Chondrocyte (in vitro differentiated cells): ENCODE measurements at regions not wholly inside any gene's neighbourhood (a gene's known extent, or its start where the extent isn't known, plus 50 kb on each side); places are given as distances from the start of the nearest gene placed in this dataset.

Experiments
- DNase-seq: peaks from one replicate; pipeline ENCODE4 v3.0.0; 2021; ENCODE audit warnings: mixed read lengths, low spot score
- H3K27ac Mint-ChIP-seq: one replicate; pipeline ENCODE4 v1.8.0; 2021; ENCODE audit warnings: mild to moderate bottlenecking, moderate library complexity, mixed read lengths; ENCODE audit not compliant: unreplicated experiment
- H3K27me3 Mint-ChIP-seq: 2 replicates; pipeline ENCODE4 v1.8.0; 2021; ENCODE audit warnings: low read depth, mixed read lengths
- H3K36me3 Mint-ChIP-seq: 2 replicates; pipeline ENCODE4 v1.8.0; 2021; ENCODE audit warnings: low read depth, mixed read lengths
- H3K4me1 Mint-ChIP-seq: 2 replicates; pipeline ENCODE4 v1.8.0; 2021; ENCODE audit warnings: low read depth, mild to moderate bottlenecking, mixed read lengths
- H3K4me3 Mint-ChIP-seq: one replicate; pipeline ENCODE4 v1.8.0; 2021; ENCODE audit warnings: mild to moderate bottlenecking, moderate library complexity, mixed read lengths; ENCODE audit not compliant: unreplicated experiment
- H3K9me3 Mint-ChIP-seq: 2 replicates; pipeline ENCODE4 v1.8.0; 2021; ENCODE audit warnings: low read depth, mixed read lengths
- CTCF ChIP-seq: fragments of 200-600 bp; sonication (generic); IDR thresholded peaks from 2 replicates; pipeline ENCODE4 v1.5.0; 2021; ENCODE audit warnings: antibody characterized with exemption, mild to moderate bottlenecking, moderate library complexity

GRCh38 chr3:144033863-144034262, 62.2 kb downstream of the DIPK2A start:
- no peak overlapping the region for H3K4me3 Mint-ChIP-seq

DNA sequence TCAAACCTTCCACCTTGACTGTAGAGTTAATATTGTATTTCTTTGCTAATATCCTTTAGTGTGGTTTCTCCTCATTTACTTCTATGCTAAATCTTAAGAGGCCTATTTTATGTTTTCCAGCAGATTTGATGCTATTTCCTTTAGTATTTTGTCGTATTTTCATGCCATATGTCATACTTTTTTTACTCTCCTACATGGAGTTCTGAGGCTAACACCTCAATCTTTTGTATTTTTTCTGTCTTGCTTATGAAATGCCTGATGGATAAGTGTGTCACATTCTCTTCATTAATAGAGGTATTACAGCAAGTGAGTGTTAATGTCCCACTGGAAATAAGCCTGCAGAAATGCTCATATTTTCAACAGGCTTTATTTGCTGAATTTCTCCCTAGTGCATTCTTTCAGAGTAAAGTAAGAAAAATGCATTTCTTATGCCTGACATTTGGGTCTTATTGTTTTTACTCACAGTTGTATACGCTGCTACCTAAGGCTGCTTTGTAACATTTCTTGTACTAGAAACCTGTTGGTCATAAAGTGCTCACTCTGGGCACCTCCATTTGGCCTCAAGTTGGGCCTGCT, 63.2 kb downstream of the DIPK2A start:
- TF ChIP-seq CTCF, result no peak
- H3K4me3 Mint-ChIP-seq, result no peak overlapping the region
- no peaks in the 10 kb centered on the region for H3K27me3 Mint-ChIP-seq
- no peak overlapping the region for H3K27ac Mint-ChIP-seq
- DNase-seq, result no peak
- H3K4me1 Mint-ChIP-seq, result peaks cover 10% of the 10 kb centered on the region
- no peaks in the 10 kb centered on the region for H3K9me3 Mint-ChIP-seq
- H3K36me3 Mint-ChIP-seq, result no peaks in the 10 kb centered on the region

More at GRCh38 chr3:144033863-144034262, 62.2 kb downstream of the DIPK2A start:
- H3K9me3 Mint-ChIP-seq, result no peaks in the 10 kb centered on the region
- no peak for TF ChIP-seq CTCF
- H3K27ac Mint-ChIP-seq, result no peak overlapping the region
- DNase-seq, result no peak
- peaks cover 10% of the 10 kb centered on the region for H3K4me1 Mint-ChIP-seq
- H3K36me3 Mint-ChIP-seq, result no peaks in the 10 kb centered on the region
- no peaks in the 10 kb centered on the region for H3K27me3 Mint-ChIP-seq

GRCh38 chr3:144036498-144036897, 64.9 kb downstream of the DIPK2A start:
- H3K4me1 Mint-ChIP-seq, result peaks cover 10% of the 10 kb centered on the region
- no peak for DNase-seq
- H3K36me3 Mint-ChIP-seq, result no peaks in the 10 kb centered on the region
- H3K27me3 Mint-ChIP-seq, result no peaks in the 10 kb centered on the region
- H3K9me3 Mint-ChIP-seq, result no peaks in the 10 kb centered on the region
- no peak overlapping the region for H3K4me3 Mint-ChIP-seq
- no peak overlapping the region for H3K27ac Mint-ChIP-seq
- TF ChIP-seq CTCF, result no peak

DNA sequence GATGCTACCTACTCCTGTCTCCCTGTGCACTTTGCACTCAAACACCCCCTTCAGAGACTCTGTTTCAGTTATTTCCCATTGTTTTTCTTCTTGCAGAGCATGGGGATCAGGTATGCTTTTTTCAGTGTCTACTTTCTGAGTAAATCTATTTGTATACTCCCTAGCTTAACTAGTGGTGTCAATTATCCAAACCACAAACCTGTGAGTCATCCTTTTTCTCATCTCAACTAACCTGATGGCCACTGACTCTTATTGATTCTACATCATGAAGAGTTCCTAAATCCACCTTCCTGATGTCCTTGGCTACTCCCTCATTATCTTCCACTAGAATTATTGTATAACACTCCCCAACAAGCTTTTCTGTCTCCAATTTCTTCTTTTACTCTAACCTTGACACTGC, 68.0 kb downstream of the DIPK2A start:
- no peaks in the 10 kb centered on the region for H3K36me3 Mint-ChIP-seq
- TF ChIP-seq CTCF, result no peak
- H3K27me3 Mint-ChIP-seq, result no peaks in the 10 kb centered on the region
- DNase-seq, result no peak
- H3K4me1 Mint-ChIP-seq, result no peaks in the 10 kb centered on the region
- H3K9me3 Mint-ChIP-seq, result no peaks in the 10 kb centered on the region
- H3K27ac Mint-ChIP-seq, result no peak overlapping the region
- H3K4me3 Mint-ChIP-seq, result no peak overlapping the region

DNA sequence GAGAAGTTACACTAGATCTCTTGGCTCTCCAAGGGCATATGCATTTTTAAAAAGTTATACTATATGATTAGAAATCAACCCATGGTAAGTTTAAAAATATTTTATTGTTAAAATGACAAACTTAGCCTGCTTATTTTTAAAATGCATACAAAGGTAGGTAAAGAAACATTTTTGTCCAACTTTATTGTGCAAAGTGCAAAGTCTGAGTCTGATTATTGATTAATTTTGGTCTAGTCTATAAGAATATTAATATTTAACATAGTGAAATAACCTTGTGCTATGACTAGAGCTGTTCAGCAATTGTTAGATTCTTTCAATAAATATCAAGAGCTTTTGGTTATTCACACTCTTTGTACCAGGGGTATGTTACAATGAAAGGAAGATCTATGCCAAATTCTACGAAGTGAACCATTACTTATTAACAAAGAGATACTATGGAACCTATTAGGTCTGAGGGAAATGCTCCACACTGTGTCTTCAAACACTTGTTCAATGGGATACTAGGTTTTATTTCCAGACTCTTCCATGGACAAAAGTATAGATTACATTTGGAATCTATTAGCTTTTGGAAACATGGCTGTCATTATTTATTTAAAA, 70.4 kb downstream of the DIPK2A start:
- TF ChIP-seq CTCF, result no peak
- Mint-ChIP-seq H3K4me1 (no peaks in the 10 kb centered on the region), H3K9me3 (no peaks in the 10 kb centered on the region), H3K27ac (no peak overlapping the region), H3K36me3 (no peaks in the 10 kb centered on the region), H3K4me3 (no peak overlapping the region), H3K27me3 (no peaks in the 10 kb centered on the region)
- no peak for DNase-seq
